B cell (primary cell): ENCODE measurements at regions not wholly inside any gene's neighbourhood (a gene's known extent, or its start where the extent isn't known, plus 50 kb on each side); places are given as distances from the start of the nearest gene placed in this dataset.

Experiments
- ATAC-seq: fragments of 200-7000 bp; cut with Tn5 transposase; one replicate; pipeline ENCODE4 v1.10.0; 2021; ENCODE audit warnings: low read depth, mild to moderate bottlenecking, moderate number of reproducible peaks, moderate library complexity
- CTCF ChIA-PET: fragments of 350-600 bp; sonication (Branson Sonifier 250); formaldehyde crosslinking; loops from one replicate; lab custom pipeline; 2021; ENCODE audit warnings: antibody characterized with exemption, inconsistent platforms; lab: Charles Lee
- POLR2A ChIA-PET: fragments of 350-600 bp; sonication (Branson Sonifier 250); formaldehyde crosslinking; loops from one replicate; lab custom pipeline; 2021; ENCODE audit warnings: antibody characterized with exemption; lab: Charles Lee
- DNase-seq: peaks from one replicate; pipeline ENCODE4 v3.0.0; 2013
- H2AFZ ChIP-seq: 2 replicates; pipeline ENCODE4 v1.6.1; 2012; ENCODE audit warnings: mild to moderate bottlenecking, low read depth, low read length; ENCODE audit not compliant: insufficient read depth, poor library complexity, severe bottlenecking
- H3K27ac ChIP-seq, 2 donors: 1 replicate in 1 of 2; 2 replicates in 1 of 2; pipeline ENCODE4 v1.5.1; 2012 to 2013; ENCODE audit warnings: low read length in 2 of 2, mild to moderate bottlenecking in 2 of 2, moderate library complexity in 1 of 2
- H3K27me3 ChIP-seq, 4 experiments: fragments of 200-600 bp in 1 of 4; sonication (generic) in 1 of 4; replicated peaks in 1 of 4; 1 replicate in 2 of 4; 2 replicates in 2 of 4; pipeline versions ENCODE4 v1.6.1 to v1.7.0; 2013 to 2016; ENCODE audit warnings: low read length in 3 of 4, mild to moderate bottlenecking in 2 of 4, mixed read lengths in 1 of 4, moderate library complexity in 1 of 4; ENCODE audit not compliant: insufficient read depth in 4 of 4, control insufficient read depth in 3 of 4; ENCODE audit errors: control extremely low read depth in 1 of 4
- H3K36me3 ChIP-seq, 2 experiments: replicated peaks in 1 of 2; 1 replicate in 1 of 2; 2 replicates in 1 of 2; pipeline versions ENCODE4 v1.6.1 to v1.7.1; 2013; ENCODE audit warnings: low read length in 1 of 2; ENCODE audit not compliant: insufficient read depth in 2 of 2, control insufficient read depth in 1 of 2; ENCODE audit errors: control extremely low read depth in 1 of 2, extremely low read depth in 1 of 2
- H3K4me1 ChIP-seq, 2 donors: fragments of 200-600 bp in 1 of 2; sonication (generic) in 1 of 2; 1 replicate in 1 of 2; 2 replicates in 1 of 2; pipeline versions ENCODE4 v1.5.1 to v1.6.1; 2013 to 2017; ENCODE audit warnings: low read length in 2 of 2; ENCODE audit not compliant: control insufficient read depth in 2 of 2, insufficient read depth in 2 of 2
- H3K4me2 ChIP-seq: replicated peaks from 2 replicates; pipeline ENCODE3; 2012; ENCODE audit warnings: mild to moderate bottlenecking, low read depth, low read length; ENCODE audit not compliant: poor library complexity, severe bottlenecking
- H3K4me3 ChIP-seq, 5 experiments: fragments of 200-600 bp in 1 of 5; sonication (generic) in 1 of 5; 1 replicate in 3 of 5; 2 replicates in 2 of 5; pipeline versions ENCODE4 v1.5.1 to v1.7.0; 2011 to 2016; ENCODE audit warnings: low read length in 4 of 5, mild to moderate bottlenecking in 4 of 5, low read depth in 2 of 5, control low read depth in 1 of 5, moderate library complexity in 1 of 5; ENCODE audit not compliant: insufficient read depth in 1 of 5; ENCODE audit errors: control extremely low read depth in 1 of 5, extremely low read depth in 1 of 5
- H3K79me2 ChIP-seq: fragments of 200-600 bp; sonication (generic); one replicate; pipeline ENCODE4 v1.6.0; 2016; ENCODE audit warnings: low read length; ENCODE audit not compliant: control insufficient read depth, insufficient read depth
- H3K9ac ChIP-seq: fragments of 200-600 bp; sonication (generic); 2 replicates; pipeline ENCODE4 v1.6.1; 2017; ENCODE audit warnings: mild to moderate bottlenecking, low read length, moderate library complexity
- H3K9me3 ChIP-seq, 3 donors: one replicate each; pipeline versions ENCODE4 v1.6.1 to v1.7.1; 2013; ENCODE audit warnings: low read length in 2 of 3; ENCODE audit not compliant: control insufficient read depth in 2 of 3, insufficient read depth in 1 of 3; ENCODE audit errors: control extremely low read depth in 1 of 3
- H4K20me1 ChIP-seq: 2 replicates; pipeline ENCODE4 v1.6.0; 2012; ENCODE audit warnings: mild to moderate bottlenecking, low read length; ENCODE audit not compliant: insufficient read depth, control insufficient read depth, poor library complexity, severe bottlenecking
- H3K27ac Mint-ChIP-seq: one replicate; pipeline ENCODE4 v1.8.0; 2021; ENCODE audit warnings: mixed read lengths
- H3K27me3 Mint-ChIP-seq: one replicate; pipeline ENCODE4 v1.8.0; 2021; ENCODE audit warnings: mixed read lengths
- H3K4me1 Mint-ChIP-seq: one replicate; pipeline ENCODE4 v1.8.0; 2021; ENCODE audit warnings: mixed read lengths
- H3K4me3 Mint-ChIP-seq: one replicate; pipeline ENCODE4 v1.8.0; 2021; ENCODE audit warnings: mixed read lengths
- H3K9me3 Mint-ChIP-seq: one replicate; pipeline ENCODE4 v1.8.0; 2022; ENCODE audit warnings: mixed read lengths; ENCODE audit not compliant: insufficient read depth
- EZH2 ChIP-seq: IDR thresholded peaks from 2 replicates; pipeline ENCODE4 v1.6.1; 2012; ENCODE audit warnings: borderline replicate concordance, low read depth, mild to moderate bottlenecking, moderate library complexity, low read length; ENCODE audit not compliant: insufficient read depth, poor library complexity, severe bottlenecking
- WGBS: methylation state at CpG from one replicate; pipeline ENCODE4 v1.1.5; 2013; ENCODE audit warnings: missing lambda C conversion rate; ENCODE audit not compliant: insufficient coverage; 5-methylcytosine and 5-hydroxymethylcytosine counted together
- intact Hi-C: fragments of 100-400 bp; cut with micrococcal nuclease; formaldehyde crosslinking; loops from one replicate; pipeline ENCODE4 v1.10.0; 2022
- TF ChIP-seq, protein P1 (sequence below): fragments of 200-600 bp; IDR thresholded peaks from one replicate; pipeline ENCODE4 v1.8.0; 2022; ENCODE audit warnings: antibody characterized with exemption, mild to moderate bottlenecking

DNA sequence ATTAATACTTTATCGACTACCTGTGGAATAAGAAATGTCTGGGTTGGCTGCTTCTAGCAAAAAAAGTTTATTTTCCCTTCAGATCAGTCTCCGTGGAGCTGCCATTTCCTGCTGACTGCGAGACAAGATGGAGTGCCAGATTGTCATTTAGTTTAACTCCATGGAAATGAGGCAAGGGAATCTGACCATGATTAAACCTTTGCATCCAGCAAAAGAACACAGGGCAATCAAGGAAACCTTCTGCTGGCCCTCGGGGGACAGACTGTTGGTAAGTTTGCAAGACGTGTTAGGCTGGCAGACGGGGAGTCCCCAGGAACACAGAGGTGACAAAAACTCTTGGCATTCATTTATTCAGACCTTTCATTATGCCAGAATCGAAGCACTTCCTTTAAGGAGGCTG is 52.2 kb upstream of the SPACA1 start:
- Histone ChIP-seq H3K9me3 (no peaks in the 10 kb centered on the region), H3K79me2 (no peaks in the 10 kb centered on the region), H3K4me1 (no peaks in the 10 kb centered on the region), H3K27me3 (no peaks in the 10 kb centered on the region), H3K4me2 (no peak overlapping the region), H3K9ac (no peak overlapping the region), H3K4me3 (no peak overlapping the region), H3K27ac (no peak overlapping the region), H2AFZ (no peak overlapping the region), H3K36me3 (no peaks in the 10 kb centered on the region), H4K20me1 (no peaks in the 10 kb centered on the region)
- ATAC-seq (no peak), DNase-seq (no peak)
- WGBS, result 51% methylated on average over 6 of the region's 7 CpGs
- Mint-ChIP-seq H3K4me1 (no peaks in the 10 kb centered on the region), H3K27ac (no peak overlapping the region), H3K4me3 (no peak overlapping the region), H3K27me3 (peaks cover 1% of the 10 kb centered on the region), H3K9me3 (no peaks in the 10 kb centered on the region)
- POLR2A ChIA-PET, result no interaction called here
- TF ChIP-seq EZH2, result no peak
- TF ChIP-seq, protein P1, sequence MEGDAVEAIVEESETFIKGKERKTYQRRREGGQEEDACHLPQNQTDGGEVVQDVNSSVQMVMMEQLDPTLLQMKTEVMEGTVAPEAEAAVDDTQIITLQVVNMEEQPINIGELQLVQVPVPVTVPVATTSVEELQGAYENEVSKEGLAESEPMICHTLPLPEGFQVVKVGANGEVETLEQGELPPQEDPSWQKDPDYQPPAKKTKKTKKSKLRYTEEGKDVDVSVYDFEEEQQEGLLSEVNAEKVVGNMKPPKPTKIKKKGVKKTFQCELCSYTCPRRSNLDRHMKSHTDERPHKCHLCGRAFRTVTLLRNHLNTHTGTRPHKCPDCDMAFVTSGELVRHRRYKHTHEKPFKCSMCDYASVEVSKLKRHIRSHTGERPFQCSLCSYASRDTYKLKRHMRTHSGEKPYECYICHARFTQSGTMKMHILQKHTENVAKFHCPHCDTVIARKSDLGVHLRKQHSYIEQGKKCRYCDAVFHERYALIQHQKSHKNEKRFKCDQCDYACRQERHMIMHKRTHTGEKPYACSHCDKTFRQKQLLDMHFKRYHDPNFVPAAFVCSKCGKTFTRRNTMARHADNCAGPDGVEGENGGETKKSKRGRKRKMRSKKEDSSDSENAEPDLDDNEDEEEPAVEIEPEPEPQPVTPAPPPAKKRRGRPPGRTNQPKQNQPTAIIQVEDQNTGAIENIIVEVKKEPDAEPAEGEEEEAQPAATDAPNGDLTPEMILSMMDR, result no peak
- intact Hi-C loops, result no loop called here
- CTCF ChIA-PET, result no interaction called here

DNA sequence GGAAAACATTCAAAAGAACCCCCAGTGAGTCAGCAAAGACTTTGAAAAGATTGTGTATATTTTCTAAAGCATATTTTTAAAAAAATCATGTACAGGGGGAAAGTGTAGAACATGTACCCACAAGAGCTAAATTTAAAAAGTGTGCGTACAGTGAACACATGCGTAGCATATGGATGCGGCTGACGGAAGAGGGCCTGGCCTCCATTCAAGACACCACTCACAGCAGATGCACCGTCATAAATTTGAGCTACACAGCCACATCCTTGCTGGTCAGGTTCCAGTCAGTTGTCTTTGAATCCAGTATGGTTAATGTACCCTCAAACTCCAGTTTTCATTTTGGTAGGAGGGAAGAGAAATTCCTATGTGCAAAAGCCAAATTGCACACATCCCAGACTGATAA is 54.3 kb upstream of the SPACA1 start:
- Histone ChIP-seq H2AFZ (no peak overlapping the region), H3K9me3 (no peaks in the 10 kb centered on the region), H3K9ac (no peak overlapping the region), H3K4me3 (no peak overlapping the region), H3K27me3 (no peaks in the 10 kb centered on the region), H3K4me2 (no peak overlapping the region), H3K79me2 (no peaks in the 10 kb centered on the region), H4K20me1 (no peaks in the 10 kb centered on the region), H3K4me1 (no peaks in the 10 kb centered on the region), H3K27ac (no peak overlapping the region), H3K36me3 (no peaks in the 10 kb centered on the region)
- Mint-ChIP-seq H3K27me3 (no peaks in the 10 kb centered on the region), H3K4me1 (no peaks in the 10 kb centered on the region), H3K9me3 (no peaks in the 10 kb centered on the region), H3K27ac (no peak overlapping the region), H3K4me3 (no peak overlapping the region)
- 96% methylated on average over 4 of the region's 5 CpGs for WGBS
- ChIA-PET CTCF (interaction anchor here (1.2 kb wide), 1 partner anchor 245 kb away, joined by 3 read pairs; no protein-coding TSS in a partner anchor), POLR2A (no interaction called here)
- no peak for ATAC-seq
- intact Hi-C loops, result no loop called here
- TF ChIP-seq, protein P1, result no peak
- no peak for TF ChIP-seq EZH2
- DNase-seq, result no peak
